Hepatocyte (in vitro differentiated cells): ENCODE measurements at regions not wholly inside any gene's neighbourhood (a gene's known extent, or its start where the extent isn't known, plus 50 kb on each side); places are given as distances from the start of the nearest gene placed in this dataset.

Experiments
- DNase-seq: peaks from one replicate; pipeline ENCODE4 v3.0.0-alpha.2; 2016; ENCODE audit warnings: low spot score
- H2AFZ ChIP-seq: fragments of 200-600 bp; sonication (generic); 2 replicates; pipeline ENCODE4 v1.6.0; 2016; ENCODE audit warnings: antibody characterized with exemption, mild to moderate bottlenecking
- H3K27ac ChIP-seq: fragments of 200-600 bp; sonication (generic); 2 replicates; pipeline ENCODE4 v1.5.1; 2016; ENCODE audit warnings: mild to moderate bottlenecking
- H3K27me3 ChIP-seq: fragments of 200-600 bp; sonication (generic); 2 replicates; pipeline ENCODE4 v1.6.1; 2016
- H3K36me3 ChIP-seq: fragments of 200-600 bp; sonication (generic); replicated peaks from 2 replicates; pipeline ENCODE4 v1.5.1; 2016; ENCODE audit warnings: low read depth; ENCODE audit not compliant: insufficient read depth
- H3K4me1 ChIP-seq: fragments of 200-600 bp; sonication (generic); 2 replicates; pipeline ENCODE4 v1.5.1; 2016; ENCODE audit warnings: mild to moderate bottlenecking, moderate library complexity; ENCODE audit not compliant: insufficient read depth
- H3K4me2 ChIP-seq: fragments of 200-600 bp; sonication (generic); 2 replicates; pipeline ENCODE4 v1.6.0; 2016
- H3K4me3 ChIP-seq: fragments of 200-600 bp; sonication (generic); 2 replicates; pipeline ENCODE4 v1.5.1; 2016; ENCODE audit warnings: mild to moderate bottlenecking
- H3K79me2 ChIP-seq: fragments of 200-600 bp; sonication (generic); 2 replicates; pipeline ENCODE4 v1.6.0; 2017; ENCODE audit warnings: mild to moderate bottlenecking
- H3K9me2 ChIP-seq: fragments of 200-600 bp; sonication (generic); replicated peaks from 2 replicates; pipeline ENCODE4 v1.6.0; 2017; ENCODE audit warnings: mild to moderate bottlenecking; ENCODE audit not compliant: insufficient read depth
- H3K9me3 ChIP-seq: fragments of 200-600 bp; sonication (generic); 2 replicates; pipeline ENCODE4 v1.5.1; 2016; ENCODE audit warnings: low read depth, mild to moderate bottlenecking
- H4K20me1 ChIP-seq: fragments of 200-600 bp; sonication (generic); 2 replicates; pipeline ENCODE4 v1.6.0; 2016; ENCODE audit warnings: mild to moderate bottlenecking; ENCODE audit not compliant: insufficient read depth, poor library complexity, severe bottlenecking
- EZH2 ChIP-seq: fragments of 200-600 bp; sonication (generic); IDR thresholded peaks from 2 replicates; pipeline ENCODE4 v1.6.1; 2016; ENCODE audit warnings: antibody characterized with exemption, mild to moderate bottlenecking, borderline replicate concordance
- EZH2phosphoT487 ChIP-seq: fragments of 200-600 bp; sonication (generic); IDR thresholded peaks from one replicate; pipeline ENCODE4 v1.6.1; 2018; ENCODE audit warnings: antibody characterized with exemption, mild to moderate bottlenecking, low read depth, moderate library complexity; ENCODE audit not compliant: unreplicated experiment, severe bottlenecking
- WGBS: methylation state at CpG from one replicate; pipeline ENCODE4 v1.1.6; 2016; ENCODE audit warnings: low lambda C conversion rate; ENCODE audit errors: missing lambda C conversion rate; 5-methylcytosine and 5-hydroxymethylcytosine counted together
- TF ChIP-seq, protein P1 (sequence below): fragments of 200-600 bp; sonication (generic); IDR thresholded peaks from 2 replicates; pipeline ENCODE4 v1.5.1; 2016; ENCODE audit warnings: antibody characterized with exemption, mild to moderate bottlenecking; ENCODE audit not compliant: poor library complexity

DNA sequence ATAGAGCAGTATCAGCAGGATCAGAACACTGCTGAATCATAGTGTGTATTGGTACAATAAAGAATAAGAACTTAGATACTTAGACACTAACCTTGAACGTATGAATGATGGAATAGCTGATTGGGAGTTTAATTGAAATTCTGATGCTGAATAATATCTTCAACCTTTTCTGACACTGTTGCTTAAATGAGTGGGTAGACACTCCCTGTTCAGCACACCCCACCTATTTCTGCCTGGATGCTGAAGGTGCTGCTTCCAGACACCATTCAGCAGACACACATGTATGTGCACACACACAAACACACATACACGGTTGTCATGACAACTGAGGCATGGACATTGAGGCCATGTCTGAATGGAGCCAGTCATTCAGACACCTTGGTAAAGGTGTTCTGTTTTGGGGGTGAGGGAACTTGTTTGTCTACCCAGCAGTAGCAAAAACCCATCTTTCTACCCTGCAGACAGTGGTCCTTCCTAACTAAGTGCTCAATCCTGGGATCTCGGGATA, 54.3 kb downstream of the TMEM215 start:
- 77% methylated on average over 3 of the region's 3 CpGs for WGBS
- no peak for TF ChIP-seq EZH2
- TF ChIP-seq, protein P1, sequence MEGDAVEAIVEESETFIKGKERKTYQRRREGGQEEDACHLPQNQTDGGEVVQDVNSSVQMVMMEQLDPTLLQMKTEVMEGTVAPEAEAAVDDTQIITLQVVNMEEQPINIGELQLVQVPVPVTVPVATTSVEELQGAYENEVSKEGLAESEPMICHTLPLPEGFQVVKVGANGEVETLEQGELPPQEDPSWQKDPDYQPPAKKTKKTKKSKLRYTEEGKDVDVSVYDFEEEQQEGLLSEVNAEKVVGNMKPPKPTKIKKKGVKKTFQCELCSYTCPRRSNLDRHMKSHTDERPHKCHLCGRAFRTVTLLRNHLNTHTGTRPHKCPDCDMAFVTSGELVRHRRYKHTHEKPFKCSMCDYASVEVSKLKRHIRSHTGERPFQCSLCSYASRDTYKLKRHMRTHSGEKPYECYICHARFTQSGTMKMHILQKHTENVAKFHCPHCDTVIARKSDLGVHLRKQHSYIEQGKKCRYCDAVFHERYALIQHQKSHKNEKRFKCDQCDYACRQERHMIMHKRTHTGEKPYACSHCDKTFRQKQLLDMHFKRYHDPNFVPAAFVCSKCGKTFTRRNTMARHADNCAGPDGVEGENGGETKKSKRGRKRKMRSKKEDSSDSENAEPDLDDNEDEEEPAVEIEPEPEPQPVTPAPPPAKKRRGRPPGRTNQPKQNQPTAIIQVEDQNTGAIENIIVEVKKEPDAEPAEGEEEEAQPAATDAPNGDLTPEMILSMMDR: no peak
- no peak for TF ChIP-seq EZH2phosphoT487

DNA sequence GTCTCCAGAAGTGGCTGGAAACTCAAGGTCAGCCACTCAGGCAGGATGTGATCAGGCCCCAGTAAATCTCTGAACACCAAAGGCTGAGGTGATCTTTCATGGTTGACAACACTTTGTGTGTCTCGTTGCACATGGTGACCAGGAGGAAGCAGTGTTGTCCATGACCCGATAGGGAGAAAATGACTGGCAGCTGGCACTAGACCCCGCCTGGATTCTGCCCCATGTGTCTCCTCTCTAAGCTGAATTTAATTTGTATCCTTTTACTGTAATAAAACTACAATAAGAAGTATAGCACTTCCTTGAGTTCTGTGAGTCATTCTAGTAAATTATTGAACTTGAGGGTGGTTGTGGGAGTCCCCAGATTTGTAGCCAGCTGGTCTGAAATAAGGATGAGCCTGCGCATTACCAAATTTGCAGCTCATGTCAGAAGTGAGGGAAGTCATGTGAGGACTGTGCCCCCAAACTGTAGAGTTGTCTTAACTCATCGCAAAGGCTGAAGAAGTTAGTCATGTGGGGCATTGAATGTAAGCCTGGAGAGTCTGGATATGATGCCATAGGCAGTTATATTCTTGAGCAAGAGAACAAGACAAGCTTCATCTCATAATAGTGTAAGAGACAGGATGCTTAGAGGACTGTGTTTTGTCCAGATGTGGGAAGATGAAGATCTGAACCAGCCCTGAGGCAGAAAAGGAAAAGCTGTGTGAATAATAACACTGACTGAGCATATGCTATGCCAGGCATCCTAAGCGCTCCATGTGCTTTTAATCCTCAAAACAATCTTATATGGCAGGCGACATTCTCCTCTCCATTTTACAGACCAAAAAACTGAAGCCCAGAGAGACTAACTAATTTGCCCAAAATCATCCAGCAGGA, 55.9 kb downstream of the TMEM215 start:
- Histone ChIP-seq H3K79me2 (no peaks in the 10 kb centered on the region), H3K36me3 (no peaks in the 10 kb centered on the region), H3K9me2 (no peaks in the 10 kb centered on the region), H2AFZ (no peak overlapping the region), H3K4me2 (no peak overlapping the region), H3K27me3 (no peaks in the 10 kb centered on the region), H3K27ac (no peak overlapping the region), H3K4me1 (no peaks in the 10 kb centered on the region), H3K4me3 (no peak overlapping the region), H3K9me3 (no peaks in the 10 kb centered on the region), H4K20me1 (no peaks in the 10 kb centered on the region)
- WGBS: 83% methylated on average over 7 of the region's 7 CpGs
- no peak for DNase-seq
- TF ChIP-seq, protein P1: no peak
- TF ChIP-seq EZH2: no peak
- TF ChIP-seq EZH2phosphoT487: no peak

More for the DNA sequence above, 54.3 kb downstream of the TMEM215 start:
- Histone ChIP-seq H3K27ac (no peak overlapping the region), H3K4me3 (no peak overlapping the region), H3K4me1 (no peaks in the 10 kb centered on the region), H3K4me2 (no peak overlapping the region), H4K20me1 (no peaks in the 10 kb centered on the region), H3K9me3 (no peaks in the 10 kb centered on the region), H3K9me2 (no peaks in the 10 kb centered on the region), H3K27me3 (no peaks in the 10 kb centered on the region), H3K79me2 (no peaks in the 10 kb centered on the region), H3K36me3 (no peaks in the 10 kb centered on the region), H2AFZ (no peak overlapping the region)
- no peak for DNase-seq

DNA sequence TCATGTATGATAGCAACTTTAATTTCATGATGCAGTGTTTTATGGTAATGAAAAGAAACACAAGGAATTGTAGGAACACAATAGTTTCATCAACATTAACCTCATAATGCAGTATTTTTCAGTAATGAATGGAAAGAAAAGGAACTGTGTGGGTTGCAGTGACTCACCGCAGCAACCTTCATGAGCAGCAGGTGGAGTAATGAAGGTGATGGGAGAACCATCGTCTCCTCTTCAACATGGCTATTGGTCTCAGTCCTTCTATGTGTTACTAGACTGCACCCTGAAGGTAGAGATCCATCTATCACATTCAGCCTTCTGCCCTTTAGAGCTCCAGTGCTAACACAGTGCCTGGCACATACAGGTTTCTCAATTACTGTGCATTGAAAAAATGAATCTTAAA, 58.0 kb downstream of the TMEM215 start:
- no peak overlapping the region for H3K27ac ChIP-seq
- 79% methylated on average over 2 of the region's 2 CpGs for WGBS

More for the DNA sequence above, 58.0 kb downstream of the TMEM215 start:
- Histone ChIP-seq H3K36me3 (no peaks in the 10 kb centered on the region), H2AFZ (no peak overlapping the region), H3K4me3 (no peak overlapping the region), H3K27me3 (no peaks in the 10 kb centered on the region), H4K20me1 (no peaks in the 10 kb centered on the region), H3K9me2 (no peaks in the 10 kb centered on the region), H3K9me3 (no peaks in the 10 kb centered on the region), H3K79me2 (no peaks in the 10 kb centered on the region), H3K4me1 (no peaks in the 10 kb centered on the region), H3K4me2 (no peak overlapping the region)
- TF ChIP-seq, protein P1: no peak
- TF ChIP-seq EZH2 (no peak), EZH2phosphoT487 (no peak)
- no peak for DNase-seq
